ENCODE measurements at regions not wholly inside any gene's neighbourhood (a gene's known extent, or its start where the extent isn't known, plus 50 kb on each side); places are given as distances from the start of the nearest gene placed in this dataset.

DNA sequence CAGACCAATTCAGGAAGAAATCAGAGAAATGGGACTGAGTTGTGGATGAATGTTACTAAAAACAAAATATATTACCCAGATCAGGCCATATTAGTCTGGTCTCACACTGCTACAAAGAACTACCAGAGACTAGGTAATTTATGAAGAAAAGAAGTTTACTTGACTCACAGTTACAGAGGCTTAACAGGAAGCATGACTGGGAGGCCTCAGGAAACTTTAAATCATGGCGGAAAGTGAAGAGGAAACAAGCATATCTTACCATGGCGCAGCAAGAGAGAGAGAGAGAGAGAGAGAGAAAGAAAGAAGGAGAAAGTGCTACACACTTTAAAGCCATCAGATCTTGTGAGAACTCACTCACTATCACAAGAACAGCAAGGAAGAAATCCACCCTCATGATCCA is 636.8 kb upstream of the GRM3 start (continued):
- TF ChIP-seq TAF7 (optimal IDR thresholded peaks at IDR 0.05; ENCODE audit: borderline replicate concordance, low read depth, low read length) (no peak), ASH2L (IDR thresholded peaks at IDR 0.05; ENCODE audit: low read length) (no peak)

DNA sequence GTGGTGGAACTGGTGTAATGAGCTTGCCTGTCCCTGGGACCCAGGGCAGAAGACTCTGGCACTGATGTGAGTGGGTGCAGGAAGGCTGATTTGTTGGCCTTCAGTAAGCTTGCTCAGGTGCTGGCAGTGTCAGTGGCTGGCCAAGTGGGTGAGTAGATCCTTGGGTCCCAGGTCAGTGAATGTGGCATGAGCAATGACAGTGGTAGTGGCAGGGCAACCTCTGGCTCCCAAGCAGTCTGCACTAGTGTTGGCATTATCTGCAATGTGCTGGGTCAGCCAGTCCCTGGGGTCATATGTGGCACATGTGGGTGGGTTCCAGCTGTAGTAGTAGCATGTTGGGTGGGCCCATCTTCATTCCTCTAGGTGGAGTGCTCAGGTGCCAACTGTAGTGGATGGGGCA is 640.9 kb upstream of the GRM3 start:
- Histone ChIP-seq H3K79me1 (ENCODE audit: low read depth, low read length) (no peaks in the 10 kb centered on the region), H2AFZ (ENCODE audit: low read length) (no peak overlapping the region), H3K27me3 (replicated peaks in 1 of 4; ENCODE audit: control insufficient read depth in 3 of 4, extremely low read depth in 1 of 4, insufficient read depth in 3 of 4, low read length in 3 of 4) (no peaks in the 10 kb centered on the region), H3K27ac (ENCODE audit: low read depth, low read length) (no peak overlapping the region), H3K9me3 (ENCODE audit: insufficient read depth in 2 of 2, low read depth in 1 of 2, low read length in 1 of 2) (no peaks in the 10 kb centered on the region), H3K4me1 (replicated peaks in 1 of 4; ENCODE audit: control insufficient read depth in 3 of 4, insufficient read depth in 4 of 4, low read length in 3 of 4) (no peaks in the 10 kb centered on the region), H3K9ac (replicated peaks in 1 of 4; ENCODE audit: extremely low read depth in 1 of 4, low read depth in 3 of 4, low read length in 3 of 4) (no peak overlapping the region), H3K4me3 (ENCODE audit: extremely low read depth in 1 of 4, insufficient read depth in 2 of 4, low read depth in 3 of 4, low read length in 4 of 4) (no peak overlapping the region), H2BK5ac (ENCODE audit: low read depth, low read length) (no peak overlapping the region), H3K18ac (ENCODE audit: extremely low read depth, low read length) (no peak overlapping the region), H2AK5ac (ENCODE audit: low read depth, low read length) (no peak overlapping the region), H4K20me1 (replicated peaks in 1 of 2; ENCODE audit: control insufficient read depth in 1 of 2, insufficient read depth in 2 of 2, low read length in 2 of 2) (no peaks in the 10 kb centered on the region), H4K8ac (ENCODE audit: extremely low read depth, insufficient read depth, low read length) (peak overlapping the region; percentile 28; the same call in 1 of the 2 replicates), H3K23ac (ENCODE audit: insufficient read length) (no peak overlapping the region), H3K4ac (replicated peaks; ENCODE audit: insufficient read length, low read depth, low read length) (no peak overlapping the region), H2BK120ac (replicated peaks; ENCODE audit: low read depth, low read length) (no peak overlapping the region), H2BK15ac (ENCODE audit: low read length) (no peak overlapping the region), H3K4me2 (ENCODE audit: insufficient read depth in 1 of 2, low read depth in 2 of 2, low read length in 2 of 2) (no peak overlapping the region), H3K23me2 (ENCODE audit: low read depth, low read length) (no peaks in the 10 kb centered on the region), H4K91ac (replicated peaks; ENCODE audit: insufficient read length, low read length) (no peak overlapping the region), H2BK20ac (ENCODE audit: low read length) (no peak overlapping the region), H2BK12ac (ENCODE audit: low read depth, low read length) (no peak overlapping the region), H3K79me2 (ENCODE audit: control insufficient read depth in 1 of 2, insufficient read depth in 2 of 2, low read length in 2 of 2) (no peaks in the 10 kb centered on the region), H4K5ac (ENCODE audit: insufficient read length, low read depth, low read length) (no peak overlapping the region), H3K36me3 (ENCODE audit: control insufficient read depth in 2 of 4, insufficient read depth in 4 of 4, low read length in 3 of 4) (no peaks in the 10 kb centered on the region), H3K14ac (ENCODE audit: insufficient read length) (no peak overlapping the region), H3K56ac (replicated peaks; ENCODE audit: insufficient read length, low read depth, low read length) (no peak overlapping the region)
- FAIRE-seq = no peak
- POLR2A ChIA-PET (ENCODE audit: partially characterized antibody) = no interaction called here
- no peak for DNase-seq (ENCODE audit: low read depth in 1 of 2, low spot score in 2 of 2)
- CTCF ChIA-PET (ENCODE audit: partially characterized antibody) = no interaction called here
- TF ChIP-seq EZH2 (IDR thresholded peaks at IDR 0.05; ENCODE audit: low read depth, low read length, severe bottlenecking) (no peak), EP300 (IDR thresholded peaks at IDR 0.05; ENCODE audit: borderline replicate concordance in 1 of 2, low read depth in 2 of 2, low read length in 2 of 2) (no peak), SUZ12 (IDR thresholded peaks at IDR 0.05; ENCODE audit: low read length) (no peak), CHD2 (IDR thresholded peaks at IDR 0.05; ENCODE audit: low read length) (no peak), CHD1 (IDR thresholded peaks at IDR 0.05; ENCODE audit: low read depth, low read length) (no peak), ASH2L (IDR thresholded peaks at IDR 0.05; ENCODE audit: low read length) (no peak), SIRT6 (IDR thresholded peaks at IDR 0.05; ENCODE audit: low read length) (no peak), POLR2A (IDR thresholded peaks at IDR 0.05; ENCODE audit: control extremely low read depth in 1 of 2, low read depth in 2 of 2, low read length in 2 of 2) (no peak), NRF1 (IDR thresholded peaks at IDR 0.05; ENCODE audit: low read depth, low read length) (no peak), SAP30 (IDR thresholded peaks at IDR 0.05; ENCODE audit: insufficient read depth, insufficient replicate concordance, low read length) (no peak), TBP (IDR thresholded peaks at IDR 0.05; ENCODE audit: low read depth, low read length) (no peak)

Measured in H1 (cell line).